HFFc6 (cell line): ENCODE measurements at regions not wholly inside any gene's neighbourhood (a gene's known extent, or its start where the extent isn't known, plus 50 kb on each side); places are given as distances from the start of the nearest gene placed in this dataset.
A peak's percentile ranks its signal among the peaks of the same experiment; 100 is the strongest.

ENCODE experiments used
- DNase-seq: peaks from one replicate; pipeline ENCODE4 v3.0.0-alpha.2; 2018
- H3K27ac Mint-ChIP-seq: 2 replicates; pipeline ENCODE4 v1.8.0; 2020; ENCODE audit warnings: mild to moderate bottlenecking, mixed read lengths
- H3K27me3 Mint-ChIP-seq: 2 replicates; pipeline ENCODE4 v1.8.0; 2021; ENCODE audit warnings: mild to moderate bottlenecking, moderate library complexity, mixed read lengths; ENCODE audit not compliant: insufficient read depth
- H3K36me3 Mint-ChIP-seq: 2 replicates; pipeline ENCODE4 v1.8.0; 2021; ENCODE audit warnings: low read depth, mixed read lengths
- H3K4me1 Mint-ChIP-seq: 2 replicates; pipeline ENCODE4 v1.8.0; 2020; ENCODE audit warnings: low read depth, mixed read lengths
- H3K4me3 Mint-ChIP-seq: 2 replicates; pipeline ENCODE4 v1.8.0; 2020; ENCODE audit warnings: mild to moderate bottlenecking, moderate library complexity, mixed read lengths
- H3K9me3 Mint-ChIP-seq: 2 replicates; pipeline ENCODE4 v1.8.0; 2020; ENCODE audit warnings: mild to moderate bottlenecking, mixed read lengths
- CTCF ChIP-seq: fragments of 200-600 bp; sonication (generic); IDR thresholded peaks from 2 replicates; pipeline ENCODE4 v1.5.0; 2021; ENCODE audit warnings: antibody characterized with exemption, mild to moderate bottlenecking

- Mint-ChIP-seq H3K36me3 (no peaks in the 10 kb centered on the region), H3K27ac (no peak overlapping the region), H3K9me3 (peaks cover 15% of the 10 kb centered on the region), H3K4me3 (no peak overlapping the region), H3K27me3 (no peaks in the 10 kb centered on the region), H3K4me1 (peaks cover 17% of the 10 kb centered on the region)
- no peak for TF ChIP-seq CTCF
- DNase-seq = no peak
Measured at GRCh38 chr10:90412582-90412981, 445.3 kb downstream of the HTR7 start.

GRCh38 chr10:90413196-90413595 is 444.6 kb downstream of the HTR7 start:
- Mint-ChIP-seq H3K4me3 (no peak overlapping the region), H3K9me3 (peaks cover 15% of the 10 kb centered on the region), H3K27me3 (no peaks in the 10 kb centered on the region), H3K36me3 (no peaks in the 10 kb centered on the region), H3K4me1 (peaks cover 22% of the 10 kb centered on the region), H3K27ac (no peak overlapping the region)
- no peak for DNase-seq
- TF ChIP-seq CTCF = no peak

- H3K4me1 Mint-ChIP-seq = peaks cover 30% of the 10 kb centered on the region
- no peak overlapping the region for H3K4me3 Mint-ChIP-seq
- DNase-seq = no peak
- no peaks in the 10 kb centered on the region for H3K27me3 Mint-ChIP-seq
- no peak overlapping the region for H3K27ac Mint-ChIP-seq
- peaks cover 14% of the 10 kb centered on the region for H3K9me3 Mint-ChIP-seq
- H3K36me3 Mint-ChIP-seq = no peaks in the 10 kb centered on the region
- TF ChIP-seq CTCF = no peak
Measured at GRCh38 chr10:90414926-90415325, 442.9 kb downstream of the HTR7 start.

- no peaks in the 10 kb centered on the region for H3K27me3 Mint-ChIP-seq
- H3K27ac Mint-ChIP-seq = no peak overlapping the region
- no peak overlapping the region for H3K4me3 Mint-ChIP-seq
- peak; percentile 48 for DNase-seq
- H3K9me3 Mint-ChIP-seq = peaks cover under 1% of the 10 kb centered on the region
- no peak for TF ChIP-seq CTCF
- peaks cover 30% of the 10 kb centered on the region for H3K4me1 Mint-ChIP-seq
- H3K36me3 Mint-ChIP-seq = no peaks in the 10 kb centered on the region
Measured at GRCh38 chr10:90417029-90417428, 440.8 kb downstream of the HTR7 start.

GRCh38 chr10:90417476-90418210 is 440.2 kb downstream of the HTR7 start:
- Mint-ChIP-seq H3K27ac (peak overlapping the region; percentile 61; the same call in 1 of the 2 replicates), H3K4me3 (no peak overlapping the region), H3K27me3 (no peaks in the 10 kb centered on the region), H3K36me3 (no peaks in the 10 kb centered on the region), H3K4me1 (peaks cover 29% of the 10 kb centered on the region), H3K9me3 (peaks cover 6% of the 10 kb centered on the region)
- no peak for DNase-seq
- TF ChIP-seq CTCF = no peak
